NT2/D1 (cell line): ENCODE measurements at regions not wholly inside any gene's neighbourhood (a gene's known extent, or its start where the extent isn't known, plus 50 kb on each side); places are given as distances from the start of the nearest gene placed in this dataset.

Experiments
- SUZ12 ChIP-seq: IDR thresholded peaks from 2 replicates; pipeline ENCODE4 v1.6.1; 2011; ENCODE audit not compliant: insufficient read length, insufficient read depth; ENCODE audit errors: extremely low read depth
- YY1 ChIP-seq: IDR thresholded peaks from 2 replicates; pipeline ENCODE4 v1.6.1; 2011; ENCODE audit not compliant: insufficient read length, insufficient read depth
- ZNF274 ChIP-seq: IDR thresholded peaks from 2 replicates; pipeline ENCODE4 v1.6.1; 2011; ENCODE audit warnings: mild to moderate bottlenecking, low read depth, low read length

DNA sequence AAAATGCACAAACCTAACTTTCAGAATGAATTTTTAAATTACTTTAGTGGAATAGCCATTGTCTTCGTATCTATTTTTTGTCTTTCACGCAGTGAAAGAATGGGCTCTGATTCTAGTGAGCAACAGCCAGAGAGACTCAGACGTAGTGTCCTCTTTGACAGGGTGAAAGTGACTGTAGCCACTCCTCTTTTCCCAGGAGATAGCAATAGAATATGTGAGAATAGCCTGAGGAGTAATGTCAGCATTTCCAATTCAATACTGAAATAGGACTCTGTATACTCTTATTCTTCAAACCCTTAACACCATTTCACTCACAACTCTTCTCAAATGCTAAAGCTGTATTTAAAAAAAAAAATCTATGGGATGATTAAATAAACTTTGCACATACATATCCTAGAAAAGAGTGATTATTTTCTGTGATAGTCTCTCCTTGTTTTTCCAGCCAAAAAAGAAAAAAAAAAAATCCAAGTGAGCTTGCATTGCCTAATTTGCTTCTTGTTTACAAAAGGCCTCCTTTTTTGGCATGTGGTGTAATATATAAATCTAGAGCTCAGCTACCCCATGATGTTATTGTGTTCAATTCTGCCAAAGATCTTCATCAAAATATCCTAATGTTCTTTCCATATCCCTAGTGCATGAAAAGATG lies 626.1 kb upstream of the SLITRK6 start:
- no peak for TF ChIP-seq ZNF274
- TF ChIP-seq YY1: no peak
- no peak for TF ChIP-seq SUZ12
